SK-N-SH treated with all-trans-retinoic acid at 6 μM for 48 hours (cell line): ENCODE measurements at regions not wholly inside any gene's neighbourhood (a gene's known extent, or its start where the extent isn't known, plus 50 kb on each side); places are given as distances from the start of the nearest gene placed in this dataset.

Experiments used
- CREB5 ChIP-seq: fragments of 250-450 bp; sonication (Bioruptor Pico); IDR thresholded peaks from 2 replicates; pipeline ENCODE4 v1.5.1; 2020; ENCODE audit warnings: low read depth, mild to moderate bottlenecking, moderate library complexity
- TOX ChIP-seq: fragments of 250-450 bp; sonication (Bioruptor Pico); IDR thresholded peaks from 2 replicates; pipeline ENCODE4 v1.8.0; 2021; ENCODE audit warnings: mild to moderate bottlenecking, moderate library complexity, borderline replicate concordance
- ZFP3 ChIP-seq: fragments of 250-450 bp; sonication (Bioruptor Pico); IDR thresholded peaks from 2 replicates; pipeline ENCODE4 v1.5.0; 2020; ENCODE audit warnings: mild to moderate bottlenecking, moderate library complexity
- ZNF70 ChIP-seq: fragments of 450-650 bp; formaldehyde crosslinking; IDR thresholded peaks from 2 replicates; pipeline ENCODE4 v1.5.0; 2020; ENCODE audit warnings: mild to moderate bottlenecking, moderate library complexity

GRCh38 chr6:165983112-165984072, 184.3 kb downstream of the TBXT start:
- TF ChIP-seq CREB5 (CRISPR knock-in tag) (no peak), TOX (CRISPR knock-in tag) (no peak), ZFP3 (CRISPR knock-in tag) (no peak), ZNF70 (CRISPR knock-in tag) (no peak)
